LNCAP (cell line): ENCODE measurements at regions not wholly inside any gene's neighbourhood (a gene's known extent, or its start where the extent isn't known, plus 50 kb on each side); places are given as distances from the start of the nearest gene placed in this dataset.

ENCODE experiments used
- CTCF ChIP-seq: fragments of 450-650 bp; IDR thresholded peaks from 2 replicates; pipeline ENCODE4 v1.5.1; 2017; ENCODE audit warnings: mild to moderate bottlenecking

- TF ChIP-seq CTCF, result no peak
These were observed 274.5 kb downstream of the PRR16 start for GRCh38 chr5:120738568-120738967.

- TF ChIP-seq CTCF, result no peak
These were observed 276.9 kb downstream of the PRR16 start for GRCh38 chr5:120740989-120741388.

GRCh38 chr5:120748474-120748873 lies 284.4 kb downstream of the PRR16 start:
- no peak for TF ChIP-seq CTCF

GRCh38 chr5:120749737-120750136 lies 285.6 kb downstream of the PRR16 start:
- TF ChIP-seq CTCF, result no peak

GRCh38 chr5:120759587-120759986 lies 295.5 kb downstream of the PRR16 start:
- no peak for TF ChIP-seq CTCF

- TF ChIP-seq CTCF, result no peak
These were observed 297.9 kb downstream of the PRR16 start for GRCh38 chr5:120761986-120762385.

- TF ChIP-seq CTCF, result no peak
These were observed 301.1 kb downstream of the PRR16 start for GRCh38 chr5:120765189-120765588.

GRCh38 chr5:120767178-120767820 lies 303.2 kb downstream of the PRR16 start:
- TF ChIP-seq CTCF, result no peak
